Osteoblast (primary cell): ENCODE measurements at regions not wholly inside any gene's neighbourhood (a gene's known extent, or its start where the extent isn't known, plus 50 kb on each side); places are given as distances from the start of the nearest gene placed in this dataset.

ENCODE experiments used
- DNase-seq: peaks from one replicate; pipeline ENCODE4 v3.0.0; 2011; ENCODE audit warnings: low spot score, mixed read lengths; ENCODE audit not compliant: insufficient read length; ENCODE audit errors: missing footprints
- H2AFZ ChIP-seq: 2 replicates; pipeline ENCODE4 v1.6.0; 2011; ENCODE audit warnings: mild to moderate bottlenecking, low read length
- H3K27ac ChIP-seq: 2 replicates; pipeline ENCODE4 v1.5.1; 2011; ENCODE audit warnings: mild to moderate bottlenecking, low read depth, low read length, moderate library complexity
- H3K27me3 ChIP-seq: 2 replicates; pipeline ENCODE4 v1.6.0; 2012; ENCODE audit warnings: mild to moderate bottlenecking, control low read depth, inconsistent platforms, low read length, moderate library complexity; ENCODE audit not compliant: insufficient read depth
- H3K36me3 ChIP-seq: 2 replicates; pipeline ENCODE4 v1.5.1; 2011; ENCODE audit warnings: mild to moderate bottlenecking, low read length, control low read depth, moderate library complexity; ENCODE audit not compliant: insufficient read depth
- H3K4me1 ChIP-seq: 2 replicates; pipeline ENCODE4 v1.5.1; 2011; ENCODE audit warnings: mild to moderate bottlenecking, low read length, control low read depth, moderate library complexity; ENCODE audit not compliant: insufficient read depth
- H3K4me2 ChIP-seq: 2 replicates; pipeline ENCODE4 v1.6.0; 2011; ENCODE audit warnings: mild to moderate bottlenecking, low read length; ENCODE audit not compliant: insufficient read depth
- H3K4me3 ChIP-seq: fragments of 200-600 bp; sonication (generic); 3 replicates; pipeline ENCODE4 v1.5.1; 2012; ENCODE audit warnings: mild to moderate bottlenecking, low read length, inconsistent platforms; ENCODE audit not compliant: insufficient read depth
- H3K79me2 ChIP-seq: 2 replicates; pipeline ENCODE4 v1.6.0; 2012; ENCODE audit warnings: mild to moderate bottlenecking, low read length, control low read depth, inconsistent platforms; ENCODE audit not compliant: insufficient read depth
- H3K9me3 ChIP-seq: 2 replicates; pipeline ENCODE4 v1.5.1; 2011; ENCODE audit warnings: low read depth, low read length, control low read depth
- H4K20me1 ChIP-seq: 2 replicates; pipeline ENCODE4 v1.6.0; 2012; ENCODE audit warnings: mild to moderate bottlenecking, low read length, control low read depth; ENCODE audit not compliant: insufficient read depth
- TF ChIP-seq, protein P1 (sequence below): IDR thresholded peaks from 2 replicates; pipeline ENCODE4 v1.5.1; 2011; ENCODE audit warnings: mild to moderate bottlenecking, low read depth, low read length, moderate library complexity; ENCODE audit errors: extremely low read depth

DNA sequence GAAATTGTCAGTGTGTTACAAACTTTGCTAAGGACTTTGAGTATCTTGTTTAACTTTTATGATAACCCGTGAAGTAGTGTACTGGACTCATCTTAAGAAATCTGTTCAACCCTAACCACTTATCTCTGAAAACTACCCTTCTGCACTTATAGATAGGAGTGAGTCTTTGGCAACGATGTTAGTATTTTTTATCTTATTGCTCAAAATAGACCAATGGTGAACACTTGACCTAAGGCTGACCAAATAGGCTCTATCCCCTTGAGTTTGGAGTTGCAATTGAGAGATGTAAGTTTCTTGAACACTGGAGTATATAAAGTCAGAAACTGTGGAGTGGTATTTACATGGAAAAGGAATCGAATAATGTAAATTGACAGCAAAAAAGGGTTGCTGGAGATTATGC is 786.1 kb downstream of the TMTC2 start:
- H3K4me1 ChIP-seq: no peaks in the 10 kb centered on the region
- H3K9me3 ChIP-seq: no peaks in the 10 kb centered on the region
- no peak overlapping the region for H3K27ac ChIP-seq
- TF ChIP-seq, protein P1, sequence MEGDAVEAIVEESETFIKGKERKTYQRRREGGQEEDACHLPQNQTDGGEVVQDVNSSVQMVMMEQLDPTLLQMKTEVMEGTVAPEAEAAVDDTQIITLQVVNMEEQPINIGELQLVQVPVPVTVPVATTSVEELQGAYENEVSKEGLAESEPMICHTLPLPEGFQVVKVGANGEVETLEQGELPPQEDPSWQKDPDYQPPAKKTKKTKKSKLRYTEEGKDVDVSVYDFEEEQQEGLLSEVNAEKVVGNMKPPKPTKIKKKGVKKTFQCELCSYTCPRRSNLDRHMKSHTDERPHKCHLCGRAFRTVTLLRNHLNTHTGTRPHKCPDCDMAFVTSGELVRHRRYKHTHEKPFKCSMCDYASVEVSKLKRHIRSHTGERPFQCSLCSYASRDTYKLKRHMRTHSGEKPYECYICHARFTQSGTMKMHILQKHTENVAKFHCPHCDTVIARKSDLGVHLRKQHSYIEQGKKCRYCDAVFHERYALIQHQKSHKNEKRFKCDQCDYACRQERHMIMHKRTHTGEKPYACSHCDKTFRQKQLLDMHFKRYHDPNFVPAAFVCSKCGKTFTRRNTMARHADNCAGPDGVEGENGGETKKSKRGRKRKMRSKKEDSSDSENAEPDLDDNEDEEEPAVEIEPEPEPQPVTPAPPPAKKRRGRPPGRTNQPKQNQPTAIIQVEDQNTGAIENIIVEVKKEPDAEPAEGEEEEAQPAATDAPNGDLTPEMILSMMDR: no peak
- no peak for DNase-seq
- no peaks in the 10 kb centered on the region for H3K79me2 ChIP-seq
- no peak overlapping the region for H2AFZ ChIP-seq
- no peak overlapping the region for H3K4me2 ChIP-seq
- H4K20me1 ChIP-seq: no peaks in the 10 kb centered on the region
- no peak overlapping the region for H3K4me3 ChIP-seq
- no peaks in the 10 kb centered on the region for H3K27me3 ChIP-seq
- H3K36me3 ChIP-seq: no peaks in the 10 kb centered on the region

DNA sequence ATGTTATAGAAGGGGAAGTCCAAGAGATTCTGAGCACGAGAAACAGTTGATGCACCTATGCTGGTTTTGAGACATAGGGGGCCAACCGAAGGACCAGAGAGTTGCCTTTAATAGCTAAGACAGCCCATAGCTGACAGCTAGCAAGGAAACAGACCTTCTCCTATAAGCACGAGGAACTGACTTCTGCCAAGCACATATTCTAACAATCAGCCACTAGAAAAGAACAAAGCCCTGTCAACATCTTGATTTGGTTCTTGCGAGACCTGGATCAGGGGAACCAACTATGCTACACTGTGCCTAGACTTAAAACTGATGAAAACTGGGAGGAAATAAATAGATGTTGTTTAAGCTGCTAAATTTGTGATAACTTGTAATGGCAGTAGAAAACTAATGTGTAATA is 785.6 kb downstream of the TMTC2 start:
- no peak for DNase-seq
- no peaks in the 10 kb centered on the region for H3K36me3 ChIP-seq
- H3K27ac ChIP-seq: no peak overlapping the region
- TF ChIP-seq, protein P1: no peak
- H3K27me3 ChIP-seq: no peaks in the 10 kb centered on the region
- H4K20me1 ChIP-seq: no peaks in the 10 kb centered on the region
- no peaks in the 10 kb centered on the region for H3K4me1 ChIP-seq
- no peak overlapping the region for H3K4me2 ChIP-seq
- H3K9me3 ChIP-seq: no peaks in the 10 kb centered on the region
- H3K79me2 ChIP-seq: no peaks in the 10 kb centered on the region
- H2AFZ ChIP-seq: no peak overlapping the region
- H3K4me3 ChIP-seq: no peak overlapping the region

DNA sequence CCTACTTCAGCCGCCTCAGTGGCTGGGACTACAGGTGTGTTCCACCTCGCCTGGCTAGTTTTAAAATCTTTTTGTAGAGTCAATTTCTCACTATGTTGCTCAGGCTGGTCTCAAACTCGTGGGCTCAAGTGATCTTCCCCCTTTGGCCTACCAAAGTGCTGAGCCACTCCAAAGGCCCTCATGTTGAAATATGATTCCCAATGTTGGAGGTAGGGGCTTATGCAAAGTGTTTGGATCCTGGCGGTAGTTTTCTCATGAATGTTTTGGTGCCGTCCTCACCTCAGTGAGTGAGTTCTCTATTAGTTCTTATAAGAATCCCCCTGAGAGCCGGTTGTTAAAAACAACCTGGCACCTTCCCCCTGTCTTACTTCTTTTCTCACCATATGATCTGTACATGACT is 784.6 kb downstream of the TMTC2 start:
- Histone ChIP-seq H3K36me3 (no peaks in the 10 kb centered on the region), H2AFZ (no peak overlapping the region), H3K4me3 (no peak overlapping the region), H3K79me2 (no peaks in the 10 kb centered on the region), H4K20me1 (no peaks in the 10 kb centered on the region), H3K27me3 (no peaks in the 10 kb centered on the region), H3K4me1 (no peaks in the 10 kb centered on the region), H3K4me2 (no peak overlapping the region), H3K9me3 (no peaks in the 10 kb centered on the region), H3K27ac (no peak overlapping the region)
- DNase-seq: no peak
- TF ChIP-seq, protein P1: no peak

DNA sequence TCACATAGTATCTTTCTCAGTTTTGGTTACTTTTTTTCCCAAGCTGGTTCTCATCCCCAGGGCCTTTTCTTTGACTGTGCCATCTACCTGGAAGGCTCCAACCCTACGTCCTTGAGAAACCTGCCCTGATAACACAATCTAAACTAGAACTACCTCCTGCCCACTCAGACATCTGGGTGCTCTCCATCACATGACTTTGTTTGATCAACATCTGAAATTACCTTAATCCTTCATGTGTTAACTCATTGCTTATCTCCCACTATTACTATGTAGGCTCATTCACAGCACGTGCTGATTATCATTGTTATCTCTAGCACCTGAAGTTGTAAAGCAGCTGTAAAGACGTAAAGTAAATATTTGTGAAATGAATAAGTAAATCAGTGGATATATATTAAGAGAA is 784.0 kb downstream of the TMTC2 start:
- Histone ChIP-seq H3K79me2 (no peaks in the 10 kb centered on the region), H4K20me1 (no peaks in the 10 kb centered on the region), H3K27ac (no peak overlapping the region), H3K4me2 (no peak overlapping the region), H2AFZ (no peak overlapping the region), H3K4me3 (no peak overlapping the region), H3K4me1 (no peaks in the 10 kb centered on the region), H3K9me3 (no peaks in the 10 kb centered on the region), H3K36me3 (no peaks in the 10 kb centered on the region), H3K27me3 (no peaks in the 10 kb centered on the region)
- TF ChIP-seq, protein P1: no peak
- DNase-seq: no peak
